ENCODE measurements at regions not wholly inside any gene's neighbourhood (a gene's known extent, or its start where the extent isn't known, plus 50 kb on each side); places are given as distances from the start of the nearest gene placed in this dataset.

DNA sequence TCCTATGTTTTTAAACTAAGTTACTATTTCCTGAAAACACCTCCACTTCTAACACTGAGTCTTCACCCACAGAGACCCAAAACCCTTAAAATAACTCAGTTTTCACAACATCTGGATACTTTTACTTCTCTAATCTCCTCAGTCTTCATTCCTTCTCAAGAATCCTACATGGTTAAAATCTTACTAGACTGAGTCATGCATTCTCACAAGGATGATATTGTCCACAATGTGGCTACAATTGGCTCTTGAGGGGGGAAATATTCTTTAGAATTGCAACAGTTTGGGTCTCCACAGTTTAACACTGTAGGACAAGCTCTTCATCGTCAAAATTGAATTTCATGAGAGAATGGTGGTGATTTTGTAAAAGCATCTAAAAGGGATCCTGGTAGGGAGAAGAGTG is 397.1 kb downstream of the SLITRK5 start:
- TF ChIP-seq BHLHE40 (IDR thresholded peaks at IDR 0.05; ENCODE audit: low read depth, low read length) (no peak), RAD21 (IDR thresholded peaks at IDR 0.05; ENCODE audit: low read length) (no peak), RCOR1 (IDR thresholded peaks at IDR 0.05; ENCODE audit: insufficient replicate concordance, low read length) (no peak), SMC3 (IDR thresholded peaks at IDR 0.05; ENCODE audit: low read depth, low read length) (no peak), POLR2A (IDR thresholded peaks at IDR 0.05; ENCODE audit: low read depth, low read length) (no peak)
- TF ChIP-seq, protein P1, sequence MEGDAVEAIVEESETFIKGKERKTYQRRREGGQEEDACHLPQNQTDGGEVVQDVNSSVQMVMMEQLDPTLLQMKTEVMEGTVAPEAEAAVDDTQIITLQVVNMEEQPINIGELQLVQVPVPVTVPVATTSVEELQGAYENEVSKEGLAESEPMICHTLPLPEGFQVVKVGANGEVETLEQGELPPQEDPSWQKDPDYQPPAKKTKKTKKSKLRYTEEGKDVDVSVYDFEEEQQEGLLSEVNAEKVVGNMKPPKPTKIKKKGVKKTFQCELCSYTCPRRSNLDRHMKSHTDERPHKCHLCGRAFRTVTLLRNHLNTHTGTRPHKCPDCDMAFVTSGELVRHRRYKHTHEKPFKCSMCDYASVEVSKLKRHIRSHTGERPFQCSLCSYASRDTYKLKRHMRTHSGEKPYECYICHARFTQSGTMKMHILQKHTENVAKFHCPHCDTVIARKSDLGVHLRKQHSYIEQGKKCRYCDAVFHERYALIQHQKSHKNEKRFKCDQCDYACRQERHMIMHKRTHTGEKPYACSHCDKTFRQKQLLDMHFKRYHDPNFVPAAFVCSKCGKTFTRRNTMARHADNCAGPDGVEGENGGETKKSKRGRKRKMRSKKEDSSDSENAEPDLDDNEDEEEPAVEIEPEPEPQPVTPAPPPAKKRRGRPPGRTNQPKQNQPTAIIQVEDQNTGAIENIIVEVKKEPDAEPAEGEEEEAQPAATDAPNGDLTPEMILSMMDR (conservative IDR thresholded peaks at IDR 0.05; ENCODE audit: low read depth, low read length): no peak

Data from IMR-90 (cell line).